Prostate gland (tissue), 2 donors: ENCODE measurements at regions not wholly inside any gene's neighbourhood (a gene's known extent, or its start where the extent isn't known, plus 50 kb on each side); places are given as distances from the start of the nearest gene placed in this dataset.
"Not testable (repeated sequence)": the region's sequence is repeated elsewhere in the genome, so short reads cannot be mapped to it uniquely, and the experiment has no call there.

Source experiments
- DNase-seq: peaks from one replicate; pipeline ENCODE4 v3.0.0-alpha.2; 2019; ENCODE audit warnings: low spot score
- H3K27ac ChIP-seq, 2 donors: fragments of 200-600 bp; sonication (generic); 2 replicates each; pipeline ENCODE4 v1.5.1; 2017 to 2019
- H3K27me3 ChIP-seq: fragments of 200-600 bp; sonication (generic); replicated peaks from 2 replicates; pipeline ENCODE4 v1.5.1; 2019; ENCODE audit not compliant: insufficient read depth
- H3K36me3 ChIP-seq, 2 donors: fragments of 200-600 bp; sonication (generic); 1 replicate in 1 of 2; 2 replicates in 1 of 2; pipeline versions ENCODE4 v1.5.1 to v1.8.1; 2017 to 2019
- H3K4me1 ChIP-seq: fragments of 200-600 bp; sonication (generic); replicated peaks from 2 replicates; pipeline ENCODE4 v1.5.1; 2019
- H3K4me3 ChIP-seq, 2 donors: fragments of 200-600 bp; sonication (generic); 2 replicates each; pipeline ENCODE4 v1.5.1; 2017 to 2019
- H3K9me3 ChIP-seq: fragments of 200-600 bp; sonication (generic); 2 replicates; pipeline ENCODE4 v1.5.1; 2017
- POLR2A ChIP-seq: fragments of 450-650 bp; IDR thresholded peaks from one replicate; pipeline ENCODE4 v1.6.1; 2016; ENCODE audit warnings: antibody characterized with exemption, mild to moderate bottlenecking
- POLR2AphosphoS5 ChIP-seq: sonication (generic); formaldehyde crosslinking; IDR thresholded peaks from one replicate; pipeline ENCODE4 v1.6.1; 2017; ENCODE audit warnings: antibody characterized with exemption
- WGBS: methylation state at CpG from one replicate; pipeline ENCODE4 v1.1.5; 2018; 5-methylcytosine and 5-hydroxymethylcytosine counted together
- intact Hi-C: fragments of 100-400 bp; cut with DNase I; formaldehyde crosslinking; loops from one replicate; pipeline ENCODE4 v1.14.2; 2022
- TF ChIP-seq, protein P1 (sequence below), 4 experiments: fragments of 200-600 bp in 2 of 4; fragments of 450-650 bp in 2 of 4; sonication (generic) in 2 of 4; IDR thresholded peaks; 1 replicate in 3 of 4; 2 replicates in 1 of 4; pipeline ENCODE4 v1.5.1; 2016 to 2019; ENCODE audit warnings: antibody characterized with exemption in 4 of 4, mild to moderate bottlenecking in 2 of 4, moderate library complexity in 2 of 4

DNA sequence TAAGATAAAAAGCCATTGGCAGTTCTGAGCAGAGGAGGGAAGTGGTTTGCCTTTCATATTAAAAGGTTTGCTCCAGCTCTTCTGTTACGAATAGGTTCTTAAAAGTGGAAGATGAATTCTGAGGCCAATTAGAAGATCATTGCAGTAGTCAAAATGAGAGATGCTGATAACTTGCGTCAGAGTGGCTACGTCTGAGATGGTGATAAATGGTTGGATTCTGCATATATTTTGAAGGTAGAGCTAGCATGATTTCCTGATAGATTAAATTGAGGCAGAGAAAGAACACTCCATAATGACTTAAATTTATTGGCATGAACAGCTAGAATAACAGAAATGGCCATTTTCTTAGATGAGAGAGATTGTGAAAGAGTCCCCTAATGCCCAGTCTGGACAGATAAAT is 652.6 kb downstream of the DACH1 start:
- 90% methylated on average over 3 of the region's 3 CpGs for WGBS
- Histone ChIP-seq H3K27ac (no peak overlapping the region), H3K9me3 (no peaks in the 10 kb centered on the region), H3K4me1 (no peaks in the 10 kb centered on the region), H3K4me3 (no peak overlapping the region), H3K36me3 (no peaks in the 10 kb centered on the region), H3K27me3 (no peaks in the 10 kb centered on the region)
- no peak for TF ChIP-seq POLR2AphosphoS5
- TF ChIP-seq, protein P1, sequence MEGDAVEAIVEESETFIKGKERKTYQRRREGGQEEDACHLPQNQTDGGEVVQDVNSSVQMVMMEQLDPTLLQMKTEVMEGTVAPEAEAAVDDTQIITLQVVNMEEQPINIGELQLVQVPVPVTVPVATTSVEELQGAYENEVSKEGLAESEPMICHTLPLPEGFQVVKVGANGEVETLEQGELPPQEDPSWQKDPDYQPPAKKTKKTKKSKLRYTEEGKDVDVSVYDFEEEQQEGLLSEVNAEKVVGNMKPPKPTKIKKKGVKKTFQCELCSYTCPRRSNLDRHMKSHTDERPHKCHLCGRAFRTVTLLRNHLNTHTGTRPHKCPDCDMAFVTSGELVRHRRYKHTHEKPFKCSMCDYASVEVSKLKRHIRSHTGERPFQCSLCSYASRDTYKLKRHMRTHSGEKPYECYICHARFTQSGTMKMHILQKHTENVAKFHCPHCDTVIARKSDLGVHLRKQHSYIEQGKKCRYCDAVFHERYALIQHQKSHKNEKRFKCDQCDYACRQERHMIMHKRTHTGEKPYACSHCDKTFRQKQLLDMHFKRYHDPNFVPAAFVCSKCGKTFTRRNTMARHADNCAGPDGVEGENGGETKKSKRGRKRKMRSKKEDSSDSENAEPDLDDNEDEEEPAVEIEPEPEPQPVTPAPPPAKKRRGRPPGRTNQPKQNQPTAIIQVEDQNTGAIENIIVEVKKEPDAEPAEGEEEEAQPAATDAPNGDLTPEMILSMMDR (IDR thresholded peaks at IDR 0.05) = no peak
- no peak for TF ChIP-seq POLR2A
- intact Hi-C loops = no loop called here
- no peak for DNase-seq

DNA sequence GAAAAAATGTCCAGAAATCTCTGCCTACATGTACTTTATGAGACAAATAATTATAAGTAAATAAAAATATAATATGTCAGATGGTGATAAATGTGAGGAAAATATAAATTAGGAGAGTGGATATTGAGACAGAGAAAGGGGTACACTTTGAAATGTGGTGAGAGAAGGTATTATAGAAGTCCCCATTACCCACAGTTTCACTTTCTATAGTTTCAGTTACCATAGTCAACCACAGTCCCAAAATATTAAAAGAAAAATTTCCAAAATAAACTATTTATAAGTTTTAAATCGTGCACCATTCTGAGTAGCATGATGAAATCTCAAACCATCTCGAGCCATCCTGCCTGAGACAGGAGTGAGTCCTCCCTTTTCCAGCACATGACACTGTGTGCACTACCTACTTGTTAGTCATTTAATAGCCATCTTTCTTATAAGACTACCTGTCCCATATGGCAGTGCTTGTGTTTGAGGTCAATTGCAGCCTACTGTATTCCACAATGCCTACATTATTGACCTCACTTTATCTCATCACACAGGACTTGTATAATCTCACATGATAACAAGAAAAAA is 653.7 kb downstream of the DACH1 start:
- 83% methylated on average over 2 of the region's 2 CpGs for WGBS
- intact Hi-C loops = no loop called here
- H3K4me3 ChIP-seq = no peak overlapping the region
- H3K27me3 ChIP-seq = no peaks in the 10 kb centered on the region
- no peak overlapping the region for H3K27ac ChIP-seq
- H3K4me1 ChIP-seq = no peaks in the 10 kb centered on the region
- H3K9me3 ChIP-seq = no peaks in the 10 kb centered on the region
- no peaks in the 10 kb centered on the region for H3K36me3 ChIP-seq
- no peak for DNase-seq
- TF ChIP-seq POLR2AphosphoS5 (no peak), POLR2A (no peak)
- TF ChIP-seq, protein P1 (IDR thresholded peaks at IDR 0.05) = no peak

DNA sequence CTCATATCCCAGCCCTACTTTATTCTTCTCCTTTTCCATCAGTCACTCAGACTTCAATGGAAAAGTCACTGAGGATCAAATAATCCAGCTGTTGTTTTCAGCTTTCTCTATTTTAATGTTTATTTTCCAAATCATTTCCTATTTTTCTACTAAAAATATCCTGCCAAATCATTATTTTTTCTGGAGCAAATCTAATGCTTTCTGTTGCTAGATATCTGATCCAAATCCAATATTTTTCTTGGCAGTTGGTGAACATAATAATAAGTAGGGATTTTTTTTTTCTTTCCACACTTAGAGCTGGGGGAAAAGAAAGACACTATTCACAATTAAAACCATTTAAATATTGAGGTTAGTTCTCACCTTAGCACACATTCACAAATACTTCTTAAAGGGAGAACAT is 656.1 kb downstream of the DACH1 start:
- H3K9me3 ChIP-seq = no peaks in the 10 kb centered on the region
- H3K36me3 ChIP-seq = no peaks in the 10 kb centered on the region
- no peaks in the 10 kb centered on the region for H3K27me3 ChIP-seq
- no peaks in the 10 kb centered on the region for H3K4me1 ChIP-seq
- DNase-seq = no peak
- intact Hi-C loops = no loop called here
- no peak overlapping the region for H3K4me3 ChIP-seq
- no peak overlapping the region for H3K27ac ChIP-seq
- TF ChIP-seq POLR2A (no peak), POLR2AphosphoS5 (no peak)
- TF ChIP-seq, protein P1 (IDR thresholded peaks at IDR 0.05) = no peak

DNA sequence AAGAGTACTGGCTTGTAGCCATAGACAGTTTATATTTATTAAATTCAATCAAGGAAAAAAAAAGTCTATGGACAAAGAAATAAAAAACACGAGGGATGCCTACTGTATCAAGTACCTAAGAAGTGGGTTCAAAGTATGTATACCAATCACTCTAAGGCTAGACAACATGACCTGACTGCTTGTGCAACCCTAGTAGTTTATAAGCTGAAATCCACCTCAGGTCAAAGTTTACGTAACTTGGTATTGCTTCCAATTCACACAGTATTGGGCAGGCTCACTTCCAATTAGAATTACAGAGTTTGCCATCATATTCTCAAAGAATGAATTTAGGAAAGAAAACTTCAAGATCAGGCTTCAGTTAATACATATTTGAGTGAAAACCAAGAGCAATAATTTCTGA is 657.8 kb downstream of the DACH1 start:
- no peak for TF ChIP-seq POLR2A
- TF ChIP-seq, protein P1 (IDR thresholded peaks at IDR 0.05) = no peak
- no peak for TF ChIP-seq POLR2AphosphoS5
- no peaks in the 10 kb centered on the region for H3K4me1 ChIP-seq
- no peak overlapping the region for H3K4me3 ChIP-seq
- no peaks in the 10 kb centered on the region for H3K27me3 ChIP-seq
- no peak for DNase-seq
- WGBS = 94% methylated on average over 2 of the region's 2 CpGs
- H3K9me3 ChIP-seq = no peaks in the 10 kb centered on the region
- intact Hi-C loops = no loop called here
- no peaks in the 10 kb centered on the region for H3K36me3 ChIP-seq
- H3K27ac ChIP-seq = no peak overlapping the region

DNA sequence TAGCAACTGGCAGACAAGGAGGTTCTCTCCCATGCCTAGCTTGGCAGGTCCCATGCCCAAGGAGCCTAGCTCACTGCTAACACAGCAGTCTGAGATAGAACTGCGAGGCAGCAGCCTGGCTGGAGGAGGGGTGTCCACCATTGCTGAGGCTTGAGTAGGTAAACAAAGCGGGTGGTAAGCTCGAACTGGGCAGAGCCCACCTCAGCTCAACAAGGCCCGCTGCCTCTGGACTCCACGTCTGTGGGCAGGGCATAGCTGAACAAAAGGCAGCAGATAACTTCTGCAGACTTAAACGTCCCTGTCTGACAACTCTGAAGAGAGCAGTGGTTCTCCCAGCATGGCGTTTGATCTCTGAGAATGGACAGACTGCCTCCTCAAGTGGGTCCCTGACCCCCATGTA is 682.4 kb downstream of the DACH1 start:
- H3K9me3 ChIP-seq, H3K4me1 ChIP-seq, H3K27me3 ChIP-seq, DNase-seq, H3K27ac ChIP-seq, H3K4me3 ChIP-seq, intact Hi-C loops, H3K36me3 ChIP-seq: not testable (repeated sequence)
- WGBS = 89% methylated on average over 7 of the region's 7 CpGs

DNA sequence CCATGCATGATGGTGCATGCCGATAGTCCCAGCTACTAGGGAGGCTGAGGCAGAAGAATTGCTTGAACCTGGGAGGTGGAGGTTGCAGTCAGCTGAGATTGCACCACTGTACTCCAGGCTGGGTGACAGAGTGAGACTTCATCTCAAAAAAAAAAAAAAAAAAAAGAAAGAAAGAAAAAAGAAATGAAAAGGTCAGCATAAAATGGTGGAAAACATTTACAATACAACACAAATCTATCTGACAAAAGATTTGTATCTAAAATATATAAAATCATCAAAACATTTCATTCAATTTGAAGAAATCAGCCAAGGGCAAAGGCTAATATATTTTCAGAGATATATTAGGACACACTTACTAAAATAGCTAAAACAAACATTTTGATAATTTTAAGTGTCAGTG is 683.7 kb downstream of the DACH1 start:
- DNase-seq, intact Hi-C loops, H3K36me3 ChIP-seq, H3K27ac ChIP-seq, H3K27me3 ChIP-seq, H3K4me3 ChIP-seq, H3K4me1 ChIP-seq, H3K9me3 ChIP-seq: not testable (repeated sequence)
- 100% methylated on average over 1 of the region's 1 CpG for WGBS
